KMS-11 (cell line): ENCODE measurements at regions not wholly inside any gene's neighbourhood (a gene's known extent, or its start where the extent isn't known, plus 50 kb on each side); places are given as distances from the start of the nearest gene placed in this dataset.

Experiments used
- H2AFZ ChIP-seq: fragments of 200-600 bp; sonication (generic); 2 replicates; pipeline ENCODE4 v1.6.1; 2016; ENCODE audit warnings: antibody characterized with exemption, mixed run types, low read depth
- H3K27ac ChIP-seq: fragments of 200-600 bp; sonication (generic); 2 replicates; pipeline ENCODE4 v1.6.1; 2016; ENCODE audit warnings: mild to moderate bottlenecking, mixed run types
- H3K27me3 ChIP-seq: fragments of 200-600 bp; sonication (generic); 2 replicates; pipeline ENCODE4 v1.6.1; 2017; ENCODE audit warnings: mild to moderate bottlenecking, low read depth, mixed run types, moderate library complexity; ENCODE audit not compliant: insufficient read depth
- H3K36me3 ChIP-seq: fragments of 200-600 bp; sonication (generic); 2 replicates; pipeline ENCODE4 v1.6.1; 2017; ENCODE audit warnings: mild to moderate bottlenecking, mixed run types; ENCODE audit not compliant: insufficient read depth
- H3K4me1 ChIP-seq: fragments of 200-600 bp; sonication (generic); 2 replicates; pipeline ENCODE4 v1.6.1; 2016; ENCODE audit warnings: mild to moderate bottlenecking, low read depth, mixed run types; ENCODE audit not compliant: poor library complexity, severe bottlenecking
- H3K4me2 ChIP-seq: fragments of 200-600 bp; sonication (generic); 2 replicates; pipeline ENCODE4 v1.7.0; 2016; ENCODE audit warnings: mild to moderate bottlenecking, mixed run types
- H3K4me3 ChIP-seq: fragments of 200-600 bp; sonication (generic); IDR thresholded peaks from 2 replicates; pipeline ENCODE4 v1.6.1; 2017; ENCODE audit warnings: low read depth, low read length, mixed read lengths; ENCODE audit not compliant: insufficient read depth
- H3K79me2 ChIP-seq: fragments of 200-600 bp; sonication (generic); 2 replicates; pipeline ENCODE4 v1.6.1; 2016; ENCODE audit warnings: low read depth, mixed run types; ENCODE audit not compliant: insufficient read depth
- H3K9ac ChIP-seq: fragments of 200-600 bp; sonication (generic); 2 replicates; pipeline ENCODE4 v1.6.1; 2016; ENCODE audit warnings: mild to moderate bottlenecking, mixed run types
- H4K20me1 ChIP-seq: fragments of 200-600 bp; sonication (generic); 2 replicates; pipeline ENCODE4 v1.6.1; 2016; ENCODE audit warnings: mild to moderate bottlenecking, mixed run types; ENCODE audit not compliant: insufficient read depth
- TF ChIP-seq, protein P1 (sequence below): fragments of 200-600 bp; sonication (generic); conservative IDR thresholded peaks from 2 replicates; pipeline ENCODE4 v1.6.1; 2017; ENCODE audit warnings: low read depth, mild to moderate bottlenecking, antibody characterized with exemption, low read length, moderate library complexity, mixed read lengths

DNA sequence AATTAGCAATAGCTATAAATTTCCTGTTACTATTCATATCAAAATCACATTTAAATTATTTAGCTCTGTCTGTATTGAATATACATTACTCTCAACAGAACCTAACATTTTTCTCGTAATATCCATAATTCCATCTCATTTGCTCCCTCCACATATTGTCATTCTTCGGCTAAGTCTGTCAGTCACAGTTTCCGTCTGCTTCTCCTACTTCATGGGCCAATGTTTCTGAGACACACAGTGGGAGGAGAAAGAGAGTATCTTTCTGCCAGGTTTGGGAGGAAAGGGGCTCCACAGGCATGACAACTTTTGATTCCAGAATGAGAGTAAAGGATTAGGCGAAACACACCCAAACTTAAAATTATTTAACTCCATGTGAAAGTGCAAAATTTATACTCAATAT is 273.1 kb upstream of the SMIM21 start:
- Histone ChIP-seq H3K79me2 (no peaks in the 10 kb centered on the region), H3K4me2 (no peak overlapping the region), H3K4me1 (no peaks in the 10 kb centered on the region), H2AFZ (no peak overlapping the region), H3K4me3 (no peak overlapping the region), H3K27ac (no peak overlapping the region), H3K9ac (no peak overlapping the region), H4K20me1 (no peaks in the 10 kb centered on the region), H3K27me3 (no peaks in the 10 kb centered on the region), H3K36me3 (no peaks in the 10 kb centered on the region)
- TF ChIP-seq, protein P1, sequence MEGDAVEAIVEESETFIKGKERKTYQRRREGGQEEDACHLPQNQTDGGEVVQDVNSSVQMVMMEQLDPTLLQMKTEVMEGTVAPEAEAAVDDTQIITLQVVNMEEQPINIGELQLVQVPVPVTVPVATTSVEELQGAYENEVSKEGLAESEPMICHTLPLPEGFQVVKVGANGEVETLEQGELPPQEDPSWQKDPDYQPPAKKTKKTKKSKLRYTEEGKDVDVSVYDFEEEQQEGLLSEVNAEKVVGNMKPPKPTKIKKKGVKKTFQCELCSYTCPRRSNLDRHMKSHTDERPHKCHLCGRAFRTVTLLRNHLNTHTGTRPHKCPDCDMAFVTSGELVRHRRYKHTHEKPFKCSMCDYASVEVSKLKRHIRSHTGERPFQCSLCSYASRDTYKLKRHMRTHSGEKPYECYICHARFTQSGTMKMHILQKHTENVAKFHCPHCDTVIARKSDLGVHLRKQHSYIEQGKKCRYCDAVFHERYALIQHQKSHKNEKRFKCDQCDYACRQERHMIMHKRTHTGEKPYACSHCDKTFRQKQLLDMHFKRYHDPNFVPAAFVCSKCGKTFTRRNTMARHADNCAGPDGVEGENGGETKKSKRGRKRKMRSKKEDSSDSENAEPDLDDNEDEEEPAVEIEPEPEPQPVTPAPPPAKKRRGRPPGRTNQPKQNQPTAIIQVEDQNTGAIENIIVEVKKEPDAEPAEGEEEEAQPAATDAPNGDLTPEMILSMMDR, result no peak

DNA sequence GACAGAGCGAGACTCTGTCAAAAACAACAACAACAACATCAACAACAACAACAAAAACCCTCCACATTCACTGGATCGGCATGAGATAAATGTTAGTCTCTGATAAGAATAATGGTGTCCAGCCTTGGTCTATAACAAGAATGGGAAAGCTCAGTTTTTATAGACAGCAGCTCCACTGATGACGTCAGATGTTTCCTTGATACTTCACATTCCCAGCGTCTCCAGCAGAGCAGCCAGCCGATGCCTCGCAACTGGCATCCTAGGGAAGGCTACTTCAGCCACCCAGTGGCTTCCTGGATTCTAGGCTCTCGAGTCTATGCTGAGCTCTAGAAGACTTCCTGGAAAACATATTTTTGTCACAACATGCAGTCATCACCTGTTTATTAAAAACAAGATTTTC is 271.4 kb upstream of the SMIM21 start:
- Histone ChIP-seq H3K4me2 (no peak overlapping the region), H2AFZ (no peak overlapping the region), H3K79me2 (no peaks in the 10 kb centered on the region), H4K20me1 (no peaks in the 10 kb centered on the region), H3K4me1 (no peaks in the 10 kb centered on the region), H3K4me3 (no peak overlapping the region), H3K27me3 (no peaks in the 10 kb centered on the region), H3K27ac (no peak overlapping the region), H3K9ac (no peak overlapping the region), H3K36me3 (no peaks in the 10 kb centered on the region)
- TF ChIP-seq, protein P1, result no peak

DNA sequence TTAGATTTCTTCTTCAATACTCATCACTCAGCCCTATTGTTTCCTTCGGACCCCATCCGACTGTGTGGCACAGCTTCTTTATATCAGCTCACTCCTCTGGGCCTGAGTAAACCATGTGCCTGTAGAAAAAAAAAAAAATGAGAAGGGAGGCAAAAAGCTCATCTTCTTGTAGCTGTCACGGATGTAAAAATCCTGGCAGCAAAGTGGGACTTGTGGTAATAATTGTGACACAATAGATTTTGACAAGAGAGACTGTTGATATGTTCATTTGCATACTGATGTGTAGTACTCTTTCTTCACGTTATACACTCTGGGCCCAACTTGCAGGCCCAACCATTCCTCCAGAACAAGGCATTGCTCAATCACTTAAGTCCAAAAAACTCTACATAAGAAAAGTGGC is 270.0 kb upstream of the SMIM21 start:
- Histone ChIP-seq H3K27ac (no peak overlapping the region), H3K9ac (no peak overlapping the region), H4K20me1 (no peaks in the 10 kb centered on the region), H3K27me3 (no peaks in the 10 kb centered on the region), H3K4me2 (no peak overlapping the region), H2AFZ (no peak overlapping the region), H3K4me3 (no peak overlapping the region), H3K4me1 (no peaks in the 10 kb centered on the region), H3K79me2 (no peaks in the 10 kb centered on the region), H3K36me3 (no peaks in the 10 kb centered on the region)
- TF ChIP-seq, protein P1, result no peak

DNA sequence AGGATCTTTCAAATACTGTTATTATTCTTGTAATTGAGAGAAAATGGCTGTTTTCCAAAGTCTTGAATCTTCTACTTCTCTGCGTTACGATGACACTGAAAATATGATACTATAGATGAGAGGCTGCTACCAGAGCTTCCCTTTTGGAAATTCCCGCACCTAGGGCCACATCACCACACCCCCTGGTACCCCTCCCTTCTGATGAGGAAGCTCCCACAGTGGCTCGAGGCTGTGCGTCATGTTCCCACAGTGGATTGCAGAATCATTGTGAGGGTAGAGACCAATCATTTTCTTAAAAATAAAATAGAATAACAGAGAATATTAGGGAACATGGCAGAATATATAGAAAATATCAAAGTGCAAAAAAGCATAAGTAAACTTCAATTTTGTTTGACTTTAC is 268.9 kb upstream of the SMIM21 start:
- H3K4me3 ChIP-seq, result no peak overlapping the region
- H4K20me1 ChIP-seq, result no peaks in the 10 kb centered on the region
- H3K27me3 ChIP-seq, result no peaks in the 10 kb centered on the region
- H3K4me2 ChIP-seq, result no peak overlapping the region
- H2AFZ ChIP-seq, result no peak overlapping the region
- TF ChIP-seq, protein P1, result no peak
- H3K79me2 ChIP-seq, result no peaks in the 10 kb centered on the region
- H3K9ac ChIP-seq, result no peak overlapping the region
- H3K4me1 ChIP-seq, result no peaks in the 10 kb centered on the region
- no peak overlapping the region for H3K27ac ChIP-seq
- H3K36me3 ChIP-seq, result no peaks in the 10 kb centered on the region

DNA sequence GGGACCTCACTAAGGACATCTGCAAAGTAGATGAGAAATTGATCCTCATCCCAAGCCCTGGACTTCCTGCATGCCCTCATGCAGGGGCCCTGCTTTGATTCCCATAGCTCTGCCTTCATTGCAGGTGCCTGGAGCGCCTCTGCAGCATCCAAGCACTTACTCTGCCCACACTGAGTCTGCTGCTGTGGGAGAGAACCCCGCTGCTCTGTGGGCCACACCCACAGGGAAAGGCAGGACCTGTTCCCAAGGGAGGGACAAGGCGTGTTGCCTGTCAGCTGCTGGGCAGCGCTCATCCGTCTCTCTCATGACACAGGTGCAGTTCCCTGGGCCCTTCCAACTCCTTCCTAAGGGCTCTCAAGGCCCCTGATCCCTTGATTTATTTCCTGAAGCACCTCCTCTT is 266.8 kb upstream of the SMIM21 start:
- Histone ChIP-seq H2AFZ (no peak overlapping the region), H3K4me2 (no peak overlapping the region), H3K36me3 (no peaks in the 10 kb centered on the region), H3K27ac (no peak overlapping the region), H3K79me2 (no peaks in the 10 kb centered on the region), H3K27me3 (no peaks in the 10 kb centered on the region), H3K4me1 (no peaks in the 10 kb centered on the region), H3K4me3 (no peak overlapping the region), H3K9ac (no peak overlapping the region), H4K20me1 (no peaks in the 10 kb centered on the region)
- TF ChIP-seq, protein P1, result no peak
